ENCODE measurements at regions not wholly inside any gene's neighbourhood (a gene's known extent, or its start where the extent isn't known, plus 50 kb on each side); places are given as distances from the start of the nearest gene placed in this dataset.

DNA sequence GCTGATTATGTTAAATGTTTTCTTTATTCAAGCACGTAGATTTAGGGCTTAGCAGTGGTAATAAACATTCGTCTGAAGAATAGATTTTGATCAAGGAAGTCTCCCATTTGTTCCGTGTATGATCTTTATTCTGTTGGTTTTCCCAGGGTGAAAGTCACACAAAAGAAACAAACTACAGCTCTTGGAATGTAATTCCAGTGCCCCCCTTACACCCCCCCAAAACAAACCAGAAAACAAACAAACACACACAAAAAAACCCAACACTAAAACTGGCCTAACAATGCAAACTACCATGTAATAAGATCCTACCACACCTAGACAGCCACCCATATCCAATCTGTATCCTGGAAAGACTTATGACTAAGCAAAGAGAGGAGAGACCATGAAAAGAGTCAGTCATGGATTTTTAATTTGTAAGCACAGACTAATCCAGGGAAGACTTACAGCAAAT is 196.2 kb upstream of the ELL2 start:
- DNase-seq = no peak

DNA sequence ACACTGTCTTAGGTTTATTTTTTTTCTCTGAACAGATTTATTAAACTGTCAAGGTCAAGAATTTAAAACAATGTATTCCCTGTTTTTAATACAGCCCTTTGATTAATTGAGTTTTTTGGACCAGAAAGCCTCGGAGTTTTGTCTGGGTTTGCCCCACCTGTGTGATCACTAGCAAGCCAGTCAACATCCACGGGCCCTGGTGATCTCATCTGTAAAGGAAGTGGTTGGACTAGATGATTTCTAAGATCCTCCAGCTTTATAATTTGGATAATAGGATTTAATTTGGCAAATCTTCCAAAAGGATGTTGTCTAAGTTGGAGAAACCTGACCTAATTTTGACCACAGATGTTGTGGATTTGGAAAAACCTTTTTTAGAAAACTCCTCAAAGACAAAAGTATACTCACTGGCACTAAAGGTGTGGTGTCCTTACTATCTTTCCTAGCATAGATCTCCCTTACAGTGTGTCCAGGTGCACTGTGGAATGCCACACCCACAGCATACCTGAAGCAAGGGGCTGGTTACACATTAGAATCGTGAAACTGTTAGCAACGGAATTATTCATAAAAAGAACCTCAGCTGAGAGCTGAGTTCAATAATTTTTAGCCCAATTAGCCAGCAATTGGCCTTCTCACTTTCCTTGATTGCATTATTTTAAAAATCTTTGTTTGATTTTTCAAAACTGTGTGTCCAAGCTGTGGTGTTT is 195.6 kb upstream of the ELL2 start:
- no peak for DNase-seq

DNA sequence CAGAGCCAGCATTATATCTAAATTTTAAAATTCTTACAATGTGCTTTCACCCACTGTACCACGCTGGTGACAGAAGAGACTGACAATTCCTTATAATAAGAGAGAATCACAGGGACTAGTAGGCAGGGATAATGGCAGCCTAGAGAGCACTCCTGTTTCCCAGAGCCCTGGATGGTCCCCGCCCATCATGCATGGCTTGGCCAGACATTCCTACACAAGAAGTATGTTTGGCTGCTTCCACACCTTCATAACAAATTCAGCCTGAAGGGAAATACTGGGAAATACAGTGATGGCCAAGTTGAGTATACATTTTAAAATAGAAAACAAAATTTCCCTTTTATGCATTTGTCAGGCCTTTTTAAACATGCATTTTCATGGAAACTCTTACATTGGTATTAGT is 193.5 kb upstream of the ELL2 start:
- DNase-seq = no peak

DNA sequence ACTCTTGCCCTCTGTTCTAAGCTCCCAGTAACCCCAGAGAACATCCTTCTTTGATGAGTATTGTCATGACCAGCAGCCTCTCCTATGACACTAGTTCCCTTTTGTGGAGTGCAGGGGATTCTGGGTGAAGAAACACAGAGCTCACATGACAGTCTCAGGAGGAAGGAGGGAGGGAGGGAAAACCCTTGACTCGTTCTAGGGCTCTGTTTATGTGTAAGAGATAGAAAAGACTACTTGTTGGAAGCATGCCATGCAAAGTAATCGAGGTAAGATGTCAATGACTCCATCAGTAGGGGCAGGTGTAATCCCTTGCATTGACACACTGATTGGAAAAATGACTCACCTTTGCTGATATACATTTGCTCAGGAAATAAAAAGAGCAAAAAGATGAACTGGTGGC is 190.2 kb upstream of the ELL2 start:
- DNase-seq = no peak

DNA sequence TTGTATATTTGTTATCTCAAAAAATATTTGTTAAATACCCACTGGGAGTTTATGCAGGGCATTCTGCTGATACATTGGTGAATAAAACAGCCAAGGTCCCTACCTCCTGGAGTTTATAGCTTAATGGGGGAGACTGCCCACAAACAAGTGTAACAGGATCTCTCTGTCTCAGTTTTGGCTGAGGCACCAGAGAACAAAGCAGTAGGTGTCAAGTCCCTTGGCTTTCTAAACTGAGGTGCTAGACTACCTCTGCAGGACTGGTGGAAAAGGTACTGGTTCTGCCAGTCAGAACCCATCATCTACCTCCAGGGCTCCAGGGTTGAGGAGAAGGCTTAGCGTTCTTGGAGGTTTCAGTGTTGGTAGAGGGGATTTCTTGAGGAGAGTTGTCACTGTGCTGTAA is 188.4 kb upstream of the ELL2 start:
- no peak for DNase-seq

DNA sequence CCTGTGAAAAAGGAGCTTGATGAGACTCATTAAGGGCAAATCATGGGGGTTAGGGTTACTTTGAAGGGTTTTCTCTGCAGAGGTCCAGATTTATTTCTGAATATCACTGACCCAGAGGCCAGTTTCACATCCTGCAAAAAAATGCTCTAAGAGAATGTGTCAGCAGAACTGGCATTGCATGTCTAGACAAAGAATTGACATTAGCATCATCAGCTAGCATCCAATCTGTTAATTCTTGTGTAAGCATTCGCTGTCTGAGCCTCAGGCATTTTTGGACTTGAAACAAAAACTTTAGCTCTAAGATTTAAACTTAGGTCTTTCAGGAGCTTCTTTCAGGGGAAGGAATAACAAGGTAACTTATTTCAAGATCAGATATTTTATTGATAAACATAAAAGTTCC is 187.9 kb upstream of the ELL2 start:
- no peak for DNase-seq

DNA sequence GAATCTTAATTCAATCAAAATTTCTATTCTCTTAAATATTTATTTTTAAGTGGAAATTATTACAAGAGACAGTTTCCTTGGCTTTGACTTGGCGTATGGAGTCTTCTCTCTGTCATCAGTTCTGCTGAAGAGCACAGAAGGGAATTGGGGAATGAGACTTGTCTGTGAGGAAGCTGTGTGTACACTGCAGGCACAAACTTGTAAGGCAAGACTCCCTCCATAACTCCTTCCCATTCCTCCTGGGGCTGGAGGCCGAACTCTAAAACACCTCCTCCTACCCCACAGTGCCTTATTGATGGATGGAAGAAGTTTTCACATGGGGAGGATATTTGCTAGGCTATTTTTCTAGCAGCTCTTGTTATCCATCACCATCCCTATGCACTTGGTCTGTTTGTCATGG is 187.4 kb upstream of the ELL2 start:
- no peak for DNase-seq

DNA sequence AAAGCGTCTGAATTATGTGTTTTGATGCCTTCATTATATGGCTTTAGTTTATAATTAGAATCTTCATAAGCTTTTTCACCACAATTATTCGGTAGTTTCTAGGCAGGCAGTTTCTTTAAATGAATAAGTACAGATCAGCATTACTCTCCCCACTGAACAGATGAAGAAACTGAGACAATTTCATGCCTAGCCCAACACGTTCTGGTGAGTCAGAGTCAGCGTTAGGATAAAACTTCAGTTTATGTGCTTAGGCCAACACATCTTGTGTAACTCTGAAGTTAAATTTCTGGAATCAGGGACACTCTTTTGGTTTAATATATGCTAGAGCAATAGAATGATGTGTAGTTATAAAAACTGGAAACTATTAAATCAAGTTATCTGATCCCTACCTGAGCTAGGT is 186.7 kb upstream of the ELL2 start:
- DNase-seq = no peak

DNA sequence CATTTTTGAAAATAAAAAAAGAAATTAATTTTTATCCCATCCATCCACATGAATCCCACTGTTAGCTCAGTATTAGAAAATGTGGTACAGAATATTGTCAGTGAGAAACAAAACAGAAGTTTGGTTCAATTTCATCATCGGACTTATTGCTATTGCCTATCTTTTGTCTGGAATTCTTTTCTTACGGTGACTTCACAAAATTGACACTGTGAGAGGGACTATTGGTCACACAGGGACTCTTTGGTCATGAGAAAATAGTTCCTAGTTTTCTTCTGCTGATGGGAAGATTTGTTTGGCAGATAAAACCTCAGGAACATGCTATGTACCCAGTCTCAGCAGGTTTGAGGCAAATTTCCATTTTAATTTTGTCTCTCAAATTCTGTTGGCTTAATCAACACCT is 186.2 kb upstream of the ELL2 start:
- DNase-seq = no peak

DNA sequence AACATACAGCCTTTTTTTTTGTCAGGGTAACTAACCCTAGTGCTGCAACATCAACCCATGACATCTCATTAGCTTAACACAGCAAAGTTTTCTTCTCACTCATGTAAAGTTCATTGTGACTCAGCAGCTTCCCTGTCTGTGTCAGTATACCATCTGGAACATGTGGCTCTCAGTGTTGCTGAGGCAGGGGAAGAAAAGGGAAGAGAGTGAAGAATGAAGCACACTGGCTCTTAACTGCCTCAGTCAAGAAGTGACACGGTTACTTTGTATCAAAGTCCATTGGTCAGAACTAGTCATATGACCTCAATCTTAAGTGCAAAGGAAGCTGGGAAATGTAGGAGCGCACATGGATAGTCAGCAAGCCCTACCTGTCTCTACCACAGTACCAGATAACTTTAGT is 185.0 kb upstream of the ELL2 start:
- DNase-seq = no peak

DNA sequence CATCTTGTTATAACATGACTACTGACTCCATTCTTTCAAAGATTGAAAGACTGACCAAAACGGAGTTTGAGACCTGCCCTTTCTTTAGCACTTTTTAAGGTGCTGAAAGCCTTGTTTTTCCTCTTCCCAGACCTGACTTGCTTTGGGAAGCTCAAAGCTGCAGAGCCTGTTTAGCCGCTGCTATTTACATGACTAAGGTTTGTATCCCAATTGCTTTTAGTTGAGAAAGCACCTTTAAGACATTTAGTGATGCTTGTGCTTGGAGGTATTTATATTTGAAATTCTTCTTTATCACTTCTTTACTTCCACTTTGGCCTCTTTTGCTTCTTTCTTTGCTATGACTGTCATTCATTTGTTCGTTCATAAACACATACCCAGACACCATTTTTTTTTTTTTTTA is 182.6 kb upstream of the ELL2 start:
- DNase-seq = no peak

DNA sequence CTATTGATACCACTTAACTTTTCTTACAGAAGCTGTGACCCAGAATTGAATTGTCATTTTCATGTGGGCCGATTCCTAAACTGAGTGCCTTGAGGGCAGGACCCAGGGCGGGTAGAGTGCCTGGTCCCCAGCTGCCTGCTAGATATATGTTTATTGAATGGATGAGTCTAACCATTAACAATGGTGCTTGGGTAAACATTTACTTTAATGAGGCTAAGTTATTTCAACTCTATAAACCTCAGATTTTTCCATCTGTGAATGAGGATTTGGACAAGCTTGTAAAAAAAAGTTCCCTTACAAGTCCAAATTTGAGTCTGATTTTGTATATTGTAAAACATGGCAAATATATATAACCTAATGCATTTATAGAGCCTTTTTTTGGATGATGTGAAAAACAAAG is 181.8 kb upstream of the ELL2 start:
- DNase-seq = no peak

DNA sequence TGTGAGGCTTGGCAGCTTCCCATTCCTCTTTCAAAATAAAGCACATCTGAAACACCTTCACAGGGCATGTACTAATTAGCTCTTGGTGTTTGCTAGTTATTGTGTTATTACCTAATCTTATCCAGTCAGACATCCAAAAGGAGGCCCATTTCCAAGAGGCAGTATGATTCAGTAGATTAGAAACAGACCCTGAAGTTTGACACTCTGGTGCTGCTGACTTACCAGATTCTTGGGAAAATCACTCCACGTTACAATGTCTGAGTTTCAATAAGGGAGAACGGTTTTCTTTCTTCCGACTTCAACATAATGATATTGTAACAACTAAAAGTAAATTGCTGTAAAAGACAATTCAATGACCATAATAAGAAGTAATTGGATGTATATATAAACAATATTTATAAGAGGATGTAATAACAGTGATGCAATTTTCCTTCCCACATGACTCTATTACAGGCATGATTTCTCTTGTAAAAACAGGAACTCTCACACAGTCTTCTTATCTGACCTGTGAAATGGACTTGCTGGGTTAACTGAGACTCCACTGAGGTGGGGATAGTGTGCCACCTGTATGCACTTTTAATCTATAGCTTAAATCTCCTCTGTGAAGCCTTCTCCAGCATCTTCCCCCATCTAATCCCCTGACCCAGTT is 181.3 kb upstream of the ELL2 start:
- no peak for DNase-seq

DNA sequence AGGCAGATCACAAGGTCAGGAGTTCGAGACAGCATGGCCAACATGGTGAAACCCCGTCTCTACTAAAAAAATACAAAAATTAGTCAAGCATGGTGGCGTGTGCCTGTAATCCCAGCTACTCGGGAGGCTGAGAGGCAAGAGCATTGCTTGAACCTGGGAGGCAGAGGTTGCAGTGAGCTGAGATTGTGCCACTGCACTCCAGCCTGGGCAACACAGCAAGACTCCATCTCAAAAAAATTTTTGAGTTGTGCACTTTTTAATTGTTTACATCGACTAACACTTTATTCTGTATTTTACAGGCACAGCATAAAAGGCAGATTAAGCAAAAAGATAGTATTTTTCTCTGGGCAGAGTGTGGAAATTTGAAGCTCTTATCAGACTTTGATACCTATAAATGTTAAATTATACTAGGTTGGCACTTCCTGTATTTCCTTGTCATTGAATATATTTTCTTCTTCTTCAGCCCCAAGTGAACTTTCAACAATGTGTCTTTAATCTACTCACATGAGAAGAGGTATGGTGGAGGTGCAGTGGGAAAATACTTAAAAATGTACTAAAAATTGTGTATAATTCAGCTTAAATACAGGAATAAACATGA is 180.6 kb upstream of the ELL2 start:
- DNase-seq = no peak

DNA sequence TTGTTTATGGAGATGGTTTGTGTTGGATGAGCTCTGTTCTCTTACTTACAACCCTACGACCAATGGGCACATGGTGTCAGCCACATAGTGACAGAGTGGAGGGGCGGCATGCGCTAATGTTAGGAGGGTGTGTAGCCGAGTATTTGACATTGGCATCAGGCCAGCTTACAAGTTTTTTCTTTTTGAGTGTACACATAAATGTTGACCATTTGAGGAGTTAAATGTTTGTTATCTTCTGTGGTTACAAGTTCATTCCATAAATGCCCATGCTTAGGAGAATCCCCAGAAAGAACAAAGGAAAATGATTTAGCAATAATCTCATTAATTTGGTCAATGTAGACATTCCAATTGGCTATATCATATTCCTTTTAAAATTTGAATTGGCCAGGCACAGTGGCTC is 180.1 kb upstream of the ELL2 start:
- DNase-seq = no peak

DNA sequence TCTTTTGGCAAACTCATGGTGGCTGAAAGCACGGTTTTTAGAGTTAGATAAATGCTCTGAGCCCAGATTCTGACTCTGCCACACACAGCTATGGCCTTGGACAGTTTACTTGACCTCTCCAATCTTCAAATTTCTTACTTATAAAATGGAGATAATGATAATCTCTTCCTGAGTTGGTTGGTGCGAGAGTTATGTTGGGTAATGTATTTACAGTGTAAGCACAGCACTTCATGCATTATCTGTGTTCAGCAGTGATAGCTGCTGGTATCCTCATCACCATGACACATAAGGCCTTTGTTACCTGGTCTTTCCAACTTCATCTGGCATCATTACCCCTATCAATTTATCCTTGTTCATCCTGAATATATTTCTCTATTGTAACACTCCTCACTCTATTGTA is 178.8 kb upstream of the ELL2 start:
- no peak for DNase-seq

DNA sequence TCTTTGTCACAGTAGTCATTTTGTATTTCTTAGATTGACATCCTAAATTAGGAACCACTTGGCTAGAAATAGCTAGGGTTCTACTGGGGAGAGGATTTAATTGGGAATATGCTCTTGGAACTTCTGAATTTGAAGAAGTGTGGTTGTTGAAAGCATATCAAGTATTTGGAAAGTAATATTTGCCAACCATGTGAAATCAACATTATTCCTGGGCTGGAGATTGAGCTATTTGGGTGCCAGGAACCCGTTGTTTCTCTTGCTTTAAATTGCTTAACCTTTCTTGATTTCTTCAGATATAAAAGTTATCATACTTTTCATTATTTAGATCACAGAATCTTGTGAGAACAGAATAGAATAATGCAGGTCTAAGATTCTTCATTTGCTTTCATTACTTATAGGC is 178.4 kb upstream of the ELL2 start:
- DNase-seq = no peak

DNA sequence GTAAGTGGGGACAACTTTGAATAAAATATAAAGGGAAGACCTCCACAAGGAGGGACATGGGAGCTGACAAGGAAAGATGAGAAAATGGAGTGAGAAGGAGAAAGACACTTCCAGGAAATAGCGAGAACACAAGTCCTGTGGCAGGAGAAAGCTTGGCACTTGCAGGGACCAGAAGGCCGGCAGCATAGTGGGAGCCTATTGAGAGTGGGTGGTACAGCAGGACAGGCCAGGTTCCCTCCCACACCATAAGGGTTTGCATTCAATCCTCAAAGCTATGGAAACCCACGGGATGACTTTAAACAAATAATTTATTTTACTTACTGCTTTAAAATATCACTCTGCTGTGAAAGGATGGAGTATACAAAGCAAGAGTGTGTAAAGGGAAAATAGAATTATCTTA is 173.2 kb upstream of the ELL2 start:
- no peak for DNase-seq

DNA sequence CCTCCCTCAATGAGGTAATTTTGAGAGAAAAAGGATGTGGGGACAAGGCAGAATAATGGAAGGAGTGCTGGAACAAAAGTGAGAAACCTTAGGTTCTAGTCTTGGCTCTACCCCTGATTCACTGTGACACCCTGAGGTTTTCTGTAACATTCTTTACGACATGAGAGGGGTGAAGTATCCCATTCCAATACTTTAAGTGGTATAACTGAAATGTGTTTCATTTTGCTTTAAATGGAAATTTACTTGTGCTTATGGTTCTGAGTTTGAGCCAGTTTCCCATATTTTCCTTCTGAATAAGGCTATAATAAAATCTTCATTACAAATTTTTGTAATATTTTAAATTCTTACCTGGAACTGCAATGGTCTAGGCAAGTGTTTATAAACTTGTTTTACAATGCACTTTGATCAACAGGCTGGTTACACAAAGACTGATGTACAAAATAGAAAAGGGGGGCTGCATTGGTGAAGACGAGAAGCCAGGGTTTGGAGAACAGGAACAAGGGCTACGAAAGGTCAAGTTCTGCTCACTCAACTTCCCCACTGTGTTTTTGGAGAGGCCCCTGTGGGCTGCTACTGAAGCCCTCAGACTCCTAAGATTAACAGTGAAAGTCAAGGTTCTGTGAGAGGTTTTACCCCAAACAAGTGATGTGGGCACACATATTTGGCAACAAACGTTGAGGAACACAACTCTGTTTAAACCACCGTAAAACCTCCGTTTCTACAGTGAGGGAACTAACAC is 171.9 kb upstream of the ELL2 start:
- no peak for DNase-seq

DNA sequence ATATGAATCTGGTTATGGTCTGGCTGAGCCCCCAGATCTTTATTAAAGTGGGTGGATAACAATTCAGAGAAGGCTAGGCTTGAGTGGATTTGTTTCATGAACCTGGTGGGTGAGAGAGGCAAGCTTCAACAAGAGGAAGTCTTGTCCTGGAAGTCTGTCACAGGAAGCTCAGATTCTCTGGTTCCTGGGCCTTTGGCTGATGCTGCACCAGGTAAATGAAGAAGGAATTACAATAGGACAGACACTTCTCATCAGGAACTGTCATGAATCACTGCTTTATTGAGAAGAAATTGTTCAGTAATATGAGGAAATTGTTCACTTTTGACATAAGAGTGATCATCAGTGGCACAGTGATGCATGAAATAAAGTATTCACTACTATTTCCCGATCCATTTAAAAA is 167.6 kb upstream of the ELL2 start:
- DNase-seq = no peak

DNA sequence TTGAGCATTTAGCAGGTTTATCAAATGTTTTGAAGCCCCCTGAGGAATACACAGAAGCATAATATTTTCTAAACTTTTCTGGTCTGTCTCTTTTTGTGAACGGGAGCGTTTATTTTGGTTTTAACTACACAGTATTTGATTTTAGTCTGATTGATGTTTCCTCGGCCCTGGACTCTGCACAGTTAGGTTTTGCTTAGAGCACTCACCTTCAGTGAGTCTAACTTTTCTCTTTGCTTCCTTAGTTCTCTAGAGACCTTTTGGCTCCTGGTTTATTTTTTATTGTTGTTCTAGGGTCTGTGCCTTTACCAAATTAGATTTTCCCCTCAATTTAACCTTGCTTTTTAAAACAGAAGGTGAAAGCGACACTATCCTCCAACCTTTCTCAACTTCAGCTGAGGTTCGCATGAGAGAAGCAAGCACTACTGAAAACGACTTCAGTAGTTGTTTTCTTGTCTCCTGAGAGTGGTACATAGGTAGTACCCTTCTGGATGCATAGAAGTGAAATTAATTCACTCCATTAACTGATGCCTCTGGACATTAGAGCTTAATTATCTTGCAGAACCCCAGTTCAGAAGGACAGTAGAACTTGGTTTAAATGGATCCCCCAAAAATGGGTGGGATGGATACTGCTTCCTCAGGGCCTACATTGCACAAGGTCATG is 166.7 kb upstream of the ELL2 start:
- DNase-seq = no peak

DNA sequence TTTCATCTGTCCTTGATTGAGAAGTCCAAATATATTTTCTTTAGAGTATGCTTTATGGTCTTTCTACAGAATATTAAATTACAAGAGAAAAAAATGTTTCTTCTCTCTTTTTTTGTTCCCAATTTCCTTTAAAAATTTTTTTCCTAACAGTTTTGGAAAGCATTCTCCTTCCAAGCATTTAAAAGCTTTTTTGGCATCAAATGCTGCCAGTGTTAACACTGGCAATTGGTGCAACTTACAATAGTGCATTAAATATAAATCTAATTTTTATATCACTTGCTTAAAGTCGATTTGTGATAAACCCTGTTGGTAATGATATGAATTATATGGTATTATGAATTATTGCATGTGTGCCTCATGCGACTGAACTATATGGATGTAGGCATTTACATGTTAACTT is 165.9 kb upstream of the ELL2 start:
- DNase-seq = no peak

DNA sequence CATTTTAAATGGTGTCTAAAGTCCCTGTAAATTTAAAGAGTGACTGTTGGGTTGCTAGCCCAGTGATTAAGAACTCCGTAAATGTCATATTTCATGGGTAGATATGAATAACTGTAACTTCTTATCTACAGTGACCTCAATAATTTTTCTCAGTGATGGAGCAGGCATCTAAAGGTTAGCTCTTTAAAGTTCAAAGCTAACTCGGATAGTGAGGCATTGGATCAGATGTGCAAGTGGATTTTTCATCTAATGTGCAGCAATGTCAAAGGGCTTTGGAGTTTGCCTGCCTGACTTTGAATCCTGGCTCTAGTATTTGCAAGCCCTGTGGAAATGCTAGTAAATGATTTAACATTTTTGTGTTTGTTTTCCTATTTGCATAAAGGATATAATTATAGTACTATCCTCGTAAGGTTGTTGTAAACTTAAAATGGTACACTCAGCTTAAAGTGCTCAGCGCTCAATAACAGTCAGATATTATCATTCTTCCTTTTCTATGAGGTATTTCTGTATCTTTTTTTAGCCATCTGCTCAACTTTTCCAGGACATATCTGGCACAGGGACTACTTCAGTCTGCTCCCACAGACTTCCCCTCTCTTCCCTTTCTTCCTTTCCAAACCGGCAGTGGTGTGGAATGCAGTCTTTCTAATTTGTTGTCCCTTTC is 163.7 kb upstream of the ELL2 start:
- no peak for DNase-seq

Measured in DMS79 (cell line).